GM10248 (cell line): ENCODE measurements at regions not wholly inside any gene's neighbourhood (a gene's known extent, or its start where the extent isn't known, plus 50 kb on each side); places are given as distances from the start of the nearest gene placed in this dataset.

ENCODE experiments used
- CTCF ChIA-PET: fragments of 300-600 bp; sonication (Branson Sonifier 250); formaldehyde crosslinking; extraction: SDS; loops from one replicate; lab custom pipeline; 2021; ENCODE audit warnings: antibody characterized with exemption; lab: Yijun Ruan, JAX
- POLR2A ChIA-PET: fragments of 350-650 bp; sonication (Branson Sonifier 250); formaldehyde crosslinking; extraction: SDS; loops from one replicate; lab custom pipeline; 2020; ENCODE audit warnings: antibody characterized with exemption; lab: Yijun Ruan, JAX
- DNase-seq: peaks from one replicate; pipeline ENCODE4 v3.0.0; 2012; ENCODE audit errors: extremely low spot score
- CTCF ChIP-seq: IDR thresholded peaks from 2 replicates; pipeline ENCODE4 v1.5.1; 2012; ENCODE audit warnings: mild to moderate bottlenecking, low read depth; ENCODE audit errors: extremely low read depth, missing control alignments, control extremely low read depth

DNA sequence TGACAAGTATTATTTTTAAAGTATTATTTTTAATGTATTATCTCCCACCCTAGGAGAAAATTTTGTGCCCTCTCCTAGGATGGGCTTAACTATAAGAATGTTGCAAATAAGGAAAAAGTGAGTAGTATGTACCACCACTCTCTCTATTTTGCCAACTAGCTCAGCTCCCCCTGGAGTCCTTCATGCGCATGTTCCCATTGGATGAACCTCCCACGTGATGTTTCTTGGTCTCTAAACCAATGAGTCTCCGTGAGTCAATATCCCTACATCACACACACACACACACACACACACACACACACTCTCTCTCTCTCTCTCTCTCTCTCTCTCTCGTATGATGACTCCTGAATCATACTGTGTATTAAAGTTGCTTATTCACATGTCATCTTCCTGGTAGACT is 129.7 kb upstream of the ZFP42 start:
- ChIA-PET POLR2A (no interaction called here), CTCF (no interaction called here)
- DNase-seq, result no peak
- TF ChIP-seq CTCF, result no peak

GRCh38 chr4:187883049-187883448 is 112.5 kb upstream of the ZFP42 start:
- no peak for TF ChIP-seq CTCF
- ChIA-PET CTCF (interaction anchor here (1.0 to 1.6 kb wide), 3 partner anchors 11 to 33 kb away, joined by 3 to 4 read pairs (median 3); no protein-coding TSS in a partner anchor), POLR2A (no interaction called here)
- no peak for DNase-seq

GRCh38 chr4:187883836-187884475 is 111.6 kb upstream of the ZFP42 start:
- no peak for TF ChIP-seq CTCF
- CTCF ChIA-PET, result interaction anchor here (0.9 to 1.6 kb wide), 3 partner anchors 11 to 33 kb away, joined by 3 to 4 read pairs (median 3); no protein-coding TSS in a partner anchor
- DNase-seq, result no peak
- POLR2A ChIA-PET, result no interaction called here

- CTCF ChIA-PET, result interaction anchor here (1.3 to 1.7 kb wide), 2 partner anchors 17 to 21 kb away, joined by 3 to 5 read pairs; no protein-coding TSS in a partner anchor
- TF ChIP-seq CTCF, result no peak
- DNase-seq, result no peak
- POLR2A ChIA-PET, result no interaction called here
Measured at GRCh38 chr4:187887906-187888305, 107.7 kb upstream of the ZFP42 start.

DNA sequence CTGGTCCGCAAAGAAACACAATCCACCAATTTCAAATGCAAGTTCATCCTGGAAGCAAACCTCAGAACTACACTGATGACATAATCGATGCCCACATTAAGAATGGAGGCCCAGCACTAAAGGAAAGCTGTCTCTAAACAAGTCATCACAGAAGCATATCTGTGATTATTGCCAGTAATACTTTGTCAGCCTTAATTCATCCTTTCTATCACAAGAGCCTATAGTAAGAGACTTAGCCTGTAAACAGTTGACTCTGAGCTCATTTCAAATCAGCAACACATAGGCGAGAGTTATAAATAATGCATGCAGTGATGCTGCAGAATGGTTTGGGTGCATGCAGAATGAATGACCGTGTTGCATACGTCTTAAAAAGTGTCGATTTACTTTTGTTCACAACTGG is 105.9 kb upstream of the ZFP42 start:
- CTCF ChIA-PET, result no interaction called here
- TF ChIP-seq CTCF, result no peak
- POLR2A ChIA-PET, result no interaction called here
- no peak for DNase-seq

DNA sequence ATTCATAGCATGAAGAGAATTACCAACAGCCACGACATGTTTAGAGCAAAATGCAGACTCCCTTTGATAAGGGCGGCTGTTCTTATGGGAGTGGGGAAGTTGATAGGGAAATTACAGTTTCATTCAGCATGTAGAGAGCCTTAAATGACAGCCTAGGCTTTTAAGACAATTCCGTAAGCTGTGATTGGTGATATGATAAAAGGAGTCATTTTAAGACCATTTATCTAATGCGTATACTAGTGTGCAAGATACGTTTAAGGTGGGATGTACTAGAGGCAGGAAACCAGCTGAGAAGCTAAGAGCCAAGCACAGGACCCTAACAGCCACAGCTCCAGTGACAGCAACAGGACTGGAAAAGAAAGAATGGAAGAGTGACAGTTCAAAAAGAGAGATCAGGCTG is 102.2 kb upstream of the ZFP42 start:
- TF ChIP-seq CTCF, result no peak
- ChIA-PET CTCF (no interaction called here), POLR2A (no interaction called here)
- no peak for DNase-seq
